ENCODE measurements at regions not wholly inside any gene's neighbourhood (a gene's known extent, or its start where the extent isn't known, plus 50 kb on each side); places are given as distances from the start of the nearest gene placed in this dataset.

- DNase-seq (no peak), ATAC-seq (peak; percentile 52)
- H3K36me3 ChIP-seq, result no peaks in the 10 kb centered on the region
- no peak overlapping the region for H3K27ac ChIP-seq
- no peaks in the 10 kb centered on the region for H3K27me3 ChIP-seq
- peaks cover 8% of the 10 kb centered on the region for H3K4me1 ChIP-seq
- H3K4me3 ChIP-seq, result no peak overlapping the region
- intact Hi-C loops (cut with DNase I), result loop anchor here (5.0 kb wide), 1 partner anchor 952 kb away; no protein-coding TSS in a partner anchor
- TF ChIP-seq CTCF (IDR thresholded peaks at IDR 0.05), result no peak
- H3K9me3 ChIP-seq, result no peaks in the 10 kb centered on the region
These were observed 138.0 kb downstream of the AKAIN1 start for GRCh38 chr18:5058768-5059695.

DNA sequence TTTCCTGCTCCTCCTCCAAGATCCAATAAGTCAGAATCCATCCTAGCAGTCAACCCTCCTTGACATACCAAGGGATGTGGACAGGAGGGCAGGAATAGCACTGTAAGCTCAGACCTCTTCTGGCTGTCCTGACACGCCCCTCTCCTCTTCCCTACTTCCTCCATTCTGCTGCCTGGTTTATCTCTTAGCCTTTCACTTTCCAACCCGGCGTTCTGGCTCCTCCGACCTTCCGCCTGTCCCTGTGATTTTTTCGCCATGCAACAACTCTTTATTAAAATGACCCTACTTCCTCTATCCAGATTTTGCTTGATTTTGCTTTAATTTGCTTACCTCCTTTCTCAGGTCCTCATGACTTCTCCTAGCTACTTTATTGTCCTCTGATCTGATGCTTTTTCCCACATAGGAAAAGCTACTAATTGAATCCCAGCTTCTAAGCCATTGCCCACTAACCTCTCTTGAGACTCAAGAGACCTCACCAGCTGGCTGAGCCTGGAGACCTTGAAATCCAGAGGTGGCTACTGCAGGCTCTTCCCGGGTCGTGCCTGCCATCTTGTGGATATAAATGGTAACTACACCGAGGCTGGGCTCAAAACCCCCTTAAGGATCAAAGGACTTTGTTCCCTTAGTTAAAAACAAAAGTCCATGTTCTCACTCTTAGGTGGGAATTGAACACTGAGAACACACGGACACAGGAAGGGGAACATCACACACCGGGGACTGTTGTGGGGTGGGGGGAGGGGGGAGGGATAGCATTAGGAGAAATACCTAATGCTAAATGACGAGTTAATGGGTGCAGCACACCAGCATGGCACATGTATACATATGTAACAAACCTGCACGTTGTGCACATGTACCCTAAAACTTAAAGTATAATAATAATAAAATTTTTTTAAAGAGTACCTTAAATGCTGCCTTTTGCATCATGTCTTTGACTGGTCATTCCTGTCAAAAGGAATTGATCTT lies 139.4 kb downstream of the AKAIN1 start:
- intact Hi-C loops (cut with DNase I), result loop anchor here (5.0 kb wide), 1 partner anchor 950 kb away; no protein-coding TSS in a partner anchor

DNA sequence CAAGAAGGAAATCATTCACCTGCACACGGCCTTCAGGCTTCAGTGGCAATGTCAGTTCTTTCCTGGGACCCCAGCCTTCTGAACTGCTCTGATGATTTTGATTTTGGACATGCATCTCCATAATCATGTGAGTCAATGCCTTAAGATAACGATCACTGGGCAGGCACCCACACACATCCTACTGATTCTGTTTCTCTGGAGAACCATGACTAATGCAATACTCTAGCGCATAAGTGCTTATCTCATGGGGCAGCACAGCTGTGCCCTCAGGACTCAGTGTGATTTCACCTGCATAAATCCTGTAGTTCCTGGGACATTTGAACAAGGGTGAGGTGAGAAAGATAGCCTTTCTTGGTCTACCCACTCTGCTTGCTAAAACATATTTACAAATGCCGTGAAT lies 144.6 kb downstream of the AKAIN1 start:
- Histone ChIP-seq H3K4me1 (no peaks in the 10 kb centered on the region), H3K27me3 (no peaks in the 10 kb centered on the region), H3K27ac (no peak overlapping the region), H3K4me3 (no peak overlapping the region), H3K9me3 (no peaks in the 10 kb centered on the region), H3K36me3 (no peaks in the 10 kb centered on the region)
- DNase-seq (no peak), ATAC-seq (no peak)
- TF ChIP-seq CTCF (IDR thresholded peaks at IDR 0.05), result no peak
- intact Hi-C loops (cut with DNase I), result no loop called here

More for the DNA sequence above, 139.4 kb downstream of the AKAIN1 start:
- H3K27ac ChIP-seq, result no peak overlapping the region
- no peak overlapping the region for H3K4me3 ChIP-seq
- peaks cover 8% of the 10 kb centered on the region for H3K4me1 ChIP-seq
- no peaks in the 10 kb centered on the region for H3K27me3 ChIP-seq
- peak; percentile 80 for TF ChIP-seq CTCF (IDR thresholded peaks at IDR 0.05)
- H3K9me3 ChIP-seq, result no peaks in the 10 kb centered on the region
- ATAC-seq (peak; percentile 92), DNase-seq (no peak)
- H3K36me3 ChIP-seq, result no peaks in the 10 kb centered on the region

GRCh38 chr18:5051207-5051606 lies 145.8 kb downstream of the AKAIN1 start:
- no peaks in the 10 kb centered on the region for H3K36me3 ChIP-seq
- DNase-seq, result no peak
- no peak for TF ChIP-seq CTCF (IDR thresholded peaks at IDR 0.05)

DNA sequence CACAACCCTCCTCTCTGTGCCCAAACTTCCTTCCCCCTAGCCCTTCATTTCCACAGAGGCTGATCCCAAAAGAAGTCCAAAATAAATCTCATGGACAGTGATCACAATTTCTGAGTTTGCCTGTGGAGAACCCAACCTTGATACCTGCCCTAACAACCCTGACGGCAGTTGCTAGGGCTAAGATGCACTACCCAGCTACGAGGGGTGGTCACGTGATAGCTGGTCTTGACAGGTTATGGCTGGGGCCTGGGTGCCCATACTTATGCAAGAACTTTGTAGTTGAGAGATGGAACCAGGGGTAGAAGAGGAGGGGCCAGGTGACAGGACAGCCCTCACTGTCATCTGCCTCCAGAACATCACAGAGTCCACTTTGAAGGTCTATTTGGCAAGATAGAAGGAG lies 147.9 kb downstream of the AKAIN1 start:
- H3K9me3 ChIP-seq, result no peaks in the 10 kb centered on the region
- TF ChIP-seq CTCF (IDR thresholded peaks at IDR 0.05), result no peak
- intact Hi-C loops (cut with DNase I), result no loop called here
- H3K27ac ChIP-seq, result no peak overlapping the region
- H3K4me3 ChIP-seq, result no peak overlapping the region
- no peak for ATAC-seq
- no peaks in the 10 kb centered on the region for H3K4me1 ChIP-seq
- H3K27me3 ChIP-seq, result no peaks in the 10 kb centered on the region
- DNase-seq, result no peak
- H3K36me3 ChIP-seq, result no peaks in the 10 kb centered on the region

More at GRCh38 chr18:5051207-5051606, 145.8 kb downstream of the AKAIN1 start:
- no peaks in the 10 kb centered on the region for H3K4me1 ChIP-seq
- no peaks in the 10 kb centered on the region for H3K27me3 ChIP-seq
- no peak overlapping the region for H3K4me3 ChIP-seq
- no peak for ATAC-seq
- no peaks in the 10 kb centered on the region for H3K9me3 ChIP-seq
- intact Hi-C loops (cut with DNase I), result no loop called here
- no peak overlapping the region for H3K27ac ChIP-seq
